Stimulated activated naive CD4-positive, alpha-beta T cell treated with Interleukin-2 at 50 U/mL for 16 hours (primary cell): ENCODE measurements at regions not wholly inside any gene's neighbourhood (a gene's known extent, or its start where the extent isn't known, plus 50 kb on each side); places are given as distances from the start of the nearest gene placed in this dataset.
"Not testable (repeated sequence)": the region's sequence is repeated elsewhere in the genome, so short reads cannot be mapped to it uniquely, and the experiment has no call there.

Experiments used
- DNase-seq: peaks from one replicate; lab custom pipeline; 2025; lab: John Stamatoyannopoulos, UW

DNA sequence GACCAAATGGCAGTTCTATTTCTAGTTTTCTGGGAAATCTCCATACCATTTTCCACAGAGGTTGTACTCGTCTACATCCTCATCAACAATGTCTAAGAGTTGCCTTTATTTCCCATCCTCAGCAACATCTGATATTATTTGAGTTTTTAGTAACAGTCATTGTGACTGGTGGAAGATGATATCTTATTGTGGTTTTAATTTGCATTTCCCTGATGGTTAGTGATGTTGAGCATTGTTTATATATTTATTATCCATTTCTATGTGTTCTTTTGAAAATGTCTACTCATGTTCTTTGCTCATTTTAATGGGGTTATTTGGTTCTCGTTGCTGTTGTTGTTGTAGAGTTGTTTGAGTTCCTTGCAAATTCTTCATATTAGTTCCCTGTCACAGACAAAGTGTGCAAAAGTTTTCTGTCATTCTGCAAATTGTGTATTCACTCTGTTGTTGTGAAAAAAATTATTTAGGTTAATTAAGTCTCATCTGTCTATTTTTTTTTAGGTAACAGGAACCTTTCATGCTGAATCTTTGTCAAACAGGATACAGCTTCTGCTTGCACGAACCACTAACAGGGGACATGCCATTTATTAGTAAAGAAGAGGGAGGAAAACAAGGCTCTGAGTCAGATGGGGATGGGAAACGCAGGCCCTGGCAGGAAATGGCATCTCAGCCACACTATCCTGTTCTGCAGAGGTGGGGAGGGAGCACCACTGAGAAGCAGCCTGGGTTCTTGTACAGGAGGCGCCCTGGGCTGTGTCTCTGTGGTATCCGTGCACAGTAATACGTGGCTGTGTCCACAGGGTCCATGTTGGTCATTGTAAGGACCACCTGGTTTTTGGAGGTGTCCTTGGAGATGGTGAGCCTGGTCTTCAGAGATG, 1196.7 kb downstream of the TMEM121 start:
- DNase-seq, result not testable (repeated sequence)

DNA sequence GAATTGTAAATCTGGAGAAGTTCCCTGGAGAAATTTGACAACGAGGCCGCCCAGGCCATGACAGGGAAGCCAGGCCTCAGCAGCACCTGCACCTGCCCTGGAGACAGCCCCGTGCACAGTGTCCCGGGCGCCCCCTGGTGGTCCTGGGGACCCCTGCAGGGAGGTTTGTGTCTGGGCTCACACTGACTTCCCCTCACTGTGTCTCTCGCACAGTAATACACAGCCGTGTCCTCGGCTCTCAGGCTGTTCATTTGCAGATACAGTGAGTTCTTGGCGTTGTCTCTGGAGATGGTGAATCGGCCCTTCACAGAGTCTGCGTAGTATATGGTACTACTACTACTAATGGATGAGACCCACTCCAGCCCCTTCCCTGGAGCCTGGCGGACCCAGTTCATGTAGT, 1201.6 kb downstream of the TMEM121 start:
- DNase-seq, result not testable (repeated sequence)

DNA sequence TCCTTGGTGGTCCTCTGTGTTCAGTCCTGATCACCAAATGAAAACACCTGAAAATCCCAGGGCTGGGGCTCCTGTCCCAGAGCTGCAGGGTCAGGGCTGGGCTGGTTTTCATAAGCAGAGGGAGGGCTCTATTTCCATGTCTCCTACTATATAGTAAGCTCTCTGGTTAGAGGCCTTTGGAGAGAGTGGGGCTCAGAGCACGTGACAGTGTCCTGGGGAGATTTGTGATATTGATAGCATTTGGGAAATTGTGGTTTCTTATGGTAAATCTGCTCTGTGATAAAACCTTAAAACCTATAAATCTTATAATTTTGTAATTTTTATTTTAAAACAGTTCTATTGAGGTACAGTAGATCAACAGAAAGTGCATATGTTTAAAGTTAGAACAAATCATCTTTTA, 1202.2 kb downstream of the TMEM121 start:
- DNase-seq, result no peak

DNA sequence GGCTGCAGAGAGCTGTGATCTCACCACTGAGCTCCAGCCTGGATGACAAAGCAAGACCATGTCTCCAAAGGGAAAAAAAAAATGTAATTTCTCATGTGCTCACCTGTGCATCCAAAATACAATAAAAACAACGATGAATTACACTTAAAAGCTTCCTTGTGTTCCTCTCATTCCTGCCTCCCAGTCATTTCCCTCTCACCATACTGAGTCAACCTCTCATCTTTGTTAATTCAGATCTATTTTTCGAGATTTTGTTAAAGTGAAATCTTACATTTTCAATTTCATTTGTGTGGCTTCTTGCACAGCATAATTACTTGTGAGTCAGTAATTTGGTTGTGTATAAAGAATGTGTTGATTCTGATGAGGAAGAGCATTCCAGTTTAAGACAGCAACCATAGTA, 1203.2 kb downstream of the TMEM121 start:
- no peak for DNase-seq

DNA sequence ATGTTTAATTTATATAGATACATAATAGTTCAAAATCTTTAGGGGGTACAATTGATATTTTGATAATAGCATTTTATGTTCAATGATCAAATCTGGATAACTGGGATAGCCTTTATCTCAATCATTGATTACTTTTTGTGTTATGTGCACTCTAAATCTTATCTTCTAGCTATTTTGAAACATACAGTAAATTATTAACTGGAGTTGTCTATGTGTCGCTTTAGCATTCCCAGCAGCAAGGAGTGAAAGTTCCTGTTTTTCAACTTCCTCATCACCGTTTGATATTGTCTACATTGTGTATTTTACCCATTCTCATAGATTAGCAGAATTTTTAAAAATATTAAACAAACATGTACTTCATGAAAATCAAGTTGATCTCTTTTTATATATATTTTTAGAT, 1207.4 kb downstream of the TMEM121 start:
- DNase-seq, result no peak

DNA sequence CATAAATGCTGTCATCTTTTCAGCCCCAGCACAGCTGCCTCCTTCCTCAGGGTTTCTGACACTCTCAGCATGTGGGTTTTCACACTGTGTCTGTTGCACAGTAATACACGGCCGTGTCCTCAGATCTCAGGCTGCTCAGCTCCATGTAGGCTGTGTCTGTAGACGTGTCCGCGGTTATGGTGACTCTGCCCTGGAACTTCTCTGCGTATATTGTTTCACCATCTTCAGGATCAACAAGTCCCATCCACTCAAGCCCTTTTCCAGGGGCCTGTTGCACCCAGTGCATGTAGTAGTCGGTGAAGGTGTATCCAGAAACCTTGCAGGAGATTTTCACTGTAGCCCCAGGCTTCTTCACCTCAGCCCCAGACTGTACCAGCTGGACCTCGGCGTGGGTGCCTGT, 1210.6 kb downstream of the TMEM121 start:
- no peak for DNase-seq

DNA sequence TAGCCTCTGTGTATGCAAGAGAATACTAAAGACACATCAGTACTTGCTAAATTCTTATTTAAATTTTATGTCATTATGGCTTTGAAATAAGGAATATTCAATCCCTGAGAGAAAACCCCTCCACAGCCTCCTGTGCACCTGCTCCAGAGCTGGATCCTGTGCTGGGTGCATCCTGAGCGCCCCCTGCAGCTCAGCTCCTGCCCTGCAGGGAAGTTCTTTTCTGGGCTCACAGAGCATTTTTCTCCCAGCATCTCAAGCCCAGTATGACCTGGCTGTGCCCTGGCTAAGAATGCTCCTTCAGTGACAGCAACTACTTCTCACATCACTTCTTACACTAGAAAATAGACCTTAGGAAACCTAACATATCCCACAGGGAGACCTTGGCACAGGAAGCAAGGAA, 1211.7 kb downstream of the TMEM121 start:
- no peak for DNase-seq

DNA sequence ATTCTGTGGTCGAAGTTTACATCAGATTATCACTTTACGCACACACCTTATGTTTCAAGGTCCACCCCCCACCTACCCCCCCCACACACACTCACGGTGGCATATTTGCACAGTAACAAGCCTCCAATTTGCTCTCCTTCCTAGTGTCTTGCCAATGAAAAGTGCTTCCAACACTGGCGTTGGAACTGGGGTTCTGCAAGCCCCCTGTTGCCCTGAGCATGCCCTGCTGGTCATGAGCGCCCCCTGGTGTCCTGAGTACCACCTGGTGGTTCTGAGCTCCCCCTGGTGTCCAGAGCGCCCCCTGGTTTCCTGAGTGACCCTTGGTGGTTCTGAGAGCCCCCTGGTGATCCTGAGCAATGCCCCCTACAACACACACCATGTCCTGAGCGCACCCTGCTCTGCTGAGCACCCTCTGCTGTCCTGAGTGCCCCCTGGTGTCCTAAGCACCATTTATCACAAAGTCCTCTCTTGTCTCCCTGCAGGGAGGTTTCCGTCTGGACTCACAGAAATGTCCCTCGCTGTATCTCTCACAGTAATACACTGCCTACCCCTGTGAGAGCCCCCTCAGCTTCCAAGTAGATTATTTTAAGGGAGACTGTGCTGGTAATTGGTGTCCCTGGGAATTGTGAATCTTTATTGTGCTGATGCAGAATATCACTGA, 1212.3 kb downstream of the TMEM121 start:
- DNase-seq, result not testable (repeated sequence)

DNA sequence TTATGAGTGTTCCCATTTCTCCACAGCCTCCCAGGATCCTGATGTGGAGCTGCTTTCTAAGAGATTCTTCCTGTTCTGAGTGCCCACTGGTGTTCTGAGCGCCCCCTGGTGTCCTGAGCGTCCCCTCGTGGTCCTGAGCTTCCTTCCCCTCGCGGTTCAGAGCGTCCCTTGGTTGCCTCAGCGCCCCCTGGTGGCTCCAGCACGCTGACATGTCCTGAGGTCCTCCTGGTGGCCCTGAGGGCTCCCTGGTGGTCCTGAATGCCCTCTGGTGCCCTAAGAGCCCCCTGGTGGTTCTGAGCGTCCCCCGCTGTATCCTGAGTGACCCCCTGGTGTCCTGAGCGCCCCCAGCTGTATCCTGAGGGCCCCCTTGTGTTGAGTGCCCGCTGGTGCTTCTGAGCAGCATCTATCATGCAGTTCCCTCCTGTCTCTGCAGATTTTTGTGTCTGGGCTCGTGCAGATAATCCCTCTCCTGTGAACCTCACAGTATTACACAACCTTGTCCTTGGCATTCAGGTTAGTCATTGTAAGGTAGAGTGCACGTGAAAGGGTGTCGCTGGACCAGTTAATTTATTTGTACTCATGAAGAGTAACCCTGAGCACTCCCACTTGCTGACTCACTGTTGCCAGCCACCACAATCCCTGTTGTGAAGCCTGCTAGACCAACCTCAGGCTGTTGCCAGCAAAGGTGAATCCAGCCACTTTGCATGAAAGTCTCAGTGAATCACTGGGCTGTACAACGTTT, 1214.9 kb downstream of the TMEM121 start:
- not testable (repeated sequence) for DNase-seq

DNA sequence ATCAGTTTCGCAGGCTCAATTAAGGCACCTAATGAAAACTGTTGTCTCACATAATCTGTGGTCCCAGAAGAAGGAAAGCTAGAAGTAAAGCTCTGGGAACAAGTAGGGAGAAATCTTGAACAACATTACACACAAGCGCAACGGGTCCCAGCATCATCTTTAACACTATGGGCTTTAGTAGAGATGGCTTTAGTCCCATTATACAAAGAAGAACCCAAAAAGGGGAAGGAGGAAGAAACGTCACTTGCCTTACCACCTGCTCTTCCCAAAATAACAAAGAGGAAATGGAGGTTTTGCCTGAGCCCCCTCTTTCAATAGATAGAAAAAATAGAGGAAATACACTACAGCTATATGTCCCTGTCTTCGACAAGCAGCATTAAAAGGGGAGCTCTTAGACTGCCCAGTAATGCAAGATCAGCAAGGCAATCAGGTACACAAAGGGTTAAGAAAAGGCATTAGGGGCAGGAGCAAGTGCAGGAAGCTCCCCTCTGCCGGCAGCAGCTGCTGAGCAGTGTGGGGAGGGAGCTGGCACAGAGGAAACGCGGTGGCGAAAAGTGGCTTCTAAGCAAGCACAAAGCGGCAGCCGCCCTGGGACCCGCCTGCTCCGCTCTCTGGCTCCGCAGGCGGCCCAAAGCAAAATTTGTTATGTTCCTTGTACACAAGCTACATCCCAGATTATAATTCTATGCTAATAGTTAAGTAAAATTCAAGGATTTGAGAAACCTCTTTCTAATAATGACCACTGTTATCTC, 1218.8 kb downstream of the TMEM121 start:
- DNase-seq, result not testable (repeated sequence)

DNA sequence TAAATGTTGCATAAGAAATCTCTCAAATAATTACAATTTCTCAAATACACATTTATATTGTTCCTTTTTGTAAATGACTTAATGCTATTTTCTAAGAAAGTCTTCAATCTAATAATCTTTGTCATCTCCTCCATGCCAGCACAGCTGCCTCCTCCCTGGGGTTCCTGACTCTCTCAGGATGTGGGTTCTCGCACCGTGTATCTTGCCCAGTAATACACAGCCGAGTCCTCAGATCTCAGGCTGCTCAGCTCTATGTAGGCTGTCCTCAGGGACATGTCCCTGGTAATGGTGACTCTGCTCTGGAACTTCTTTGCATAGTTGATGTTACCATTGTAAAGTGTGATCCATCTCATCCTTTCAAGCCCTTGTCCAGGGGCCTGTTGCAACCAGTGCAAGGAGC, 1223.7 kb downstream of the TMEM121 start:
- DNase-seq, result not testable (repeated sequence)

DNA sequence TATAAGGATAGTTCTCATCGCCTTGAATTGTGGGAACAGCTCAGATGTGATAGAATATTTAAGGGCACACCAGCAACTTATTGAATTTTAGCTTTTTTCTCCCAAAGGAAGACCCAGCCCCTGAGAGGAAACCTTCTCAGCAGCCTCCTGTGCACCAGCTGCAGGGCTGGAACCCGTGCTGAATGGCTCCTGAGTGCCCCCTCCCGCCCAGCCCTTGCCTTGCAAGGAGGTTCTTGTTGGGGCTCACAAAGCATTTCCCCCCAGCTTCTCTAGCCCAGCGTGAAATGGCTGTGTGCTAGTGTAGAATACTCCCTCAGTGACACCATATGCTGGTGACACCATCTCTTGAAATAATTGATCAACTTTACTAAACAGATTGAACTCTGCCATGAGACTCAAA, 1227.4 kb downstream of the TMEM121 start:
- DNase-seq, result not testable (repeated sequence)

DNA sequence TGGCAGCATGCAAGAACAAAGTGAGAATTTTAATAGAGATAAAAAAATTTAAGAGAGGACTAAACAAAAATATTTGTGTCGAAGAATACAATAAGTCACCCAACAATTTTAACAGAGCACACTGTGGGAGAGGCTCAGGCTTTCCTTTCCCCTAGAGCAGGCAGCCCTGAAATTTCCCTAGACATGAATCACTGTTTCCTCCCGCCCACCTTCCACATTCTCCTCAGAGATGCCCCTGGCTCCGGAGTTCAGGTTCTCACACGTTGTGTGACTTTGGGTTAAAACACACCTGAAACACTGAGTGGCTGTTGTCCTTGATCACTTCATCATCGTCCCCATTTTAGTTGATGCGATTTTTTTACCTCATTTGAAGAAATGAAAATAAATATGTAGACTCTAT, 1231.1 kb downstream of the TMEM121 start:
- DNase-seq, result not testable (repeated sequence)

DNA sequence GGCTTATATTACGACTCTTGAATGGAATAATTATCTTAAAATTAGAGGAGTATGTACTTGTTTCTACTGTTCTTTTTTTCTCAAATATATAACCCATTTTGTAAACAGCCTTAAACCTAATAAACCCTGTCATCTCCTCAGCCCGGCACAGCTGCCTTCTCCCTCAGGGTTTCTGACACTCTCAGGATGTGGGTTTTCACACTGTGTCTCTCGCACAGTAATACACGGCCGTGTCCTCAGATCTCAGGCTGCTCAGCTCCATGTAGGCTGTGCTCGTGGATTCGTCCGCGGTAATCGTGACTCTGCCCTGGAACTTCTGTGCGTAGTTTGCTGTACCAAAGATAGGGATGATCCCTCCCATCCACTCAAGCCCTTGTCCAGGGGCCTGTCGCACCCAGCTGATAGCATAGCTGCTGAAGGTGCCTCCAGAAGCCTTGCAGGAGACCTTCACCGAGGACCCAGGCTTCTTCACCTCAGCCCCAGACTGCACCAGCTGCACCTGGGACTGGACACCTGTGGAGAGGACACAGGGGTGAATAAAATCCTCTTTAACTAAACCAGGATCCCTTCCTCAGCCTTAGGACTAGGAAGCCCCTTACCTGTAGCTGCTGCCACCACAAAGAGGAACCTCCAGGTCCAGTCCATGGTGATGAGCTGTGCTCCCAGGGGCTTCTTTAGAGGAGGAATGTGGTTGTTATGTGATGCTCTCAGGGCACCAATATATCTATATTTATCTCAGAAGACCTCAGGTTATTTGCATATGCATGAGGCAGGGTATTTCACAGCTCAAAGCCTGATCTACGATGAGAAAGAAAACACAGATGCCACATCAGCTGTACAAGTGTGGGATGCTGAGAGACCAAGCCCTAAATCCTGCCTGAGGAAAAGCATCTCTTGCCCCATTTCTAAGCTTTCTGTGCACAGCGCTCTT, 1235.8 kb downstream of the TMEM121 start:
- DNase-seq, result not testable (repeated sequence)

DNA sequence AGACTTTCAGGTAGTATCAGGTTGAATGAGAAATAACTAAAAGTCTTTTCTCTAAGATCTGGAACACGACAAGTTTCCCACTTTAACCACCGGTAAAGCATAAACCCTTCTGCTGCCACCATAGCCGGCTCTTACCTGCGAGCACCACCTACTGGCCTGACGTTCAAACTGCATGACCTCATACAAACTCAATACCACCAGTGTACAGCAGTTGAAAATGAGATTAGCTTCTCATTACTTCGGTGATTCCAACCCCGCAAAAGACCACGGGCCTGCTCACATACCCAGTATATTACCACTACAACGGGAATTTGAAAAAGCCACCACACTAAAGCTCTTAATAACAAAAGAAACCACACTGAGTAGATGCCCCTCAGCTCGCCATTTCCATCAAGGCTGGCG, 1238.6 kb downstream of the TMEM121 start:
- DNase-seq, result not testable (repeated sequence)

DNA sequence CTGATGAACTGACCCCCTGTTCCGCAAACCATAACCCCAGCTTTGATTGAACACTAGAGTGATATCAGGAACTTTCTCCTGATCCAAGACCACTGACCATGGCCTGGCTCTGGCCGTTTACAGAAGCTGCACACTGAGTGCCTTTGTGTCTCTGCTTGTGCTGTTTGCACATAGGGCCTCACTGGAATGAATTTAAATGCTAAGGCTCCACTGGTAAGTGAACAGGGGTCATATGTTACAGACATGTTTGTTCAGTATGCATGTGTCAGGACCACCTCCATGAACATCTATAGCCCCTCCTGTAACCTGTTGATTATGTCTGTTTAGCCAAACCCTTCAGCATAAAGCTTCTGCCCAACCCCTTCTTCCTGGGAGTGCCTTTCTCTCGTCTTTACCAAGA, 1239.8 kb downstream of the TMEM121 start:
- no peak for DNase-seq

DNA sequence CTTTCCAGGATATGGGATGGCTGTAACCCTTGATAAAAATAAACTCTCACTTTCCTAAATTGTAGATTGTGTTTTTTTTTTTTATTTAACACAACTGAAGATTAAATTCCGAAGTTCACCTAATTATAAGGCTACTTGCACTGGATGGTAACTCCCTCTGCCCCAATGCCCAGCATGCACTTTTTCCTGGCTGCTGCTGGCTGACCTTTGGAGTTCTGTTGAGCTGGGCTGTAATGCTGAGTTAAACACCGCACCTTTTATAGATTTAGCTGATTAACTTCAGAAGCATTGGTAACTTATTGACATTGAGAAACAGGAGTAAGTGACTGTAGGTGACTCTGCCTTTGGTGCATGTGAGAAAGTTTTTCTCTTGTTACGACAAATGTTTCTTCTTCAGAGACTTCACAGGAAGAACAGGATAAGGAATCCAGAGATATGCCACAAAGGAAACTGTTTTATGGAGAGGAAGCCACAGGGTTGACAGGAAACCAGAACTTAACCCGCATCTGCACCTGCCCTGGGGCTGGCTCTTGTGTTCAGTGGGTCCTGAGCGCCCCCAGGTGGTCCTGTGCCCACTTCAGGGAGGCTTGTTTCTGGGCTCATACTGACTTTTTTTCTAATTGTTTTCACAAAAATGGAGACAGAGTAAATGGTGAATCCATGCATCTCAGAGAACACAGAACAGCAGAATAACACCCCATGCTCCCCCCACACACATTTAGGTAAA, 1240.3 kb downstream of the TMEM121 start:
- DNase-seq, result not testable (repeated sequence)

DNA sequence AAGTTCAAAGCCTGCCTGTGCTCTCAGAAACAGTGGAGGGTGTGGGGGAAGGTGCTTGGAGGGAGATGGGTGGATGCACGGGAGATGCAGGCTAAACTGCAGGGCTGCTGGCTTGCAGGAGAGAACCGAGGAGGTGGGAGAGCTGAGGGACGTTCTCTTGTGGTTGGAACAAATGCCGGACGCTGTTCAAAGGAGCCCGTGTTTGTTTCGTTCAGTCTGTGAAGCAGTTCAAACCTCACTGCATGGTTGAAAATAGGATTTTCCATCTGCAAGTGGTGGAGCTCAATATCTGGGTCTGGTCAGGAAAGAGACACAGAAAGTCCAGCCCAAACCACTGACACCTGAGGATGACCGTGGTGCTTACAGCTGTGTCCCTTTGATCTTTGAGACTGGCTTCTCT, 1241.8 kb downstream of the TMEM121 start:
- not testable (repeated sequence) for DNase-seq

DNA sequence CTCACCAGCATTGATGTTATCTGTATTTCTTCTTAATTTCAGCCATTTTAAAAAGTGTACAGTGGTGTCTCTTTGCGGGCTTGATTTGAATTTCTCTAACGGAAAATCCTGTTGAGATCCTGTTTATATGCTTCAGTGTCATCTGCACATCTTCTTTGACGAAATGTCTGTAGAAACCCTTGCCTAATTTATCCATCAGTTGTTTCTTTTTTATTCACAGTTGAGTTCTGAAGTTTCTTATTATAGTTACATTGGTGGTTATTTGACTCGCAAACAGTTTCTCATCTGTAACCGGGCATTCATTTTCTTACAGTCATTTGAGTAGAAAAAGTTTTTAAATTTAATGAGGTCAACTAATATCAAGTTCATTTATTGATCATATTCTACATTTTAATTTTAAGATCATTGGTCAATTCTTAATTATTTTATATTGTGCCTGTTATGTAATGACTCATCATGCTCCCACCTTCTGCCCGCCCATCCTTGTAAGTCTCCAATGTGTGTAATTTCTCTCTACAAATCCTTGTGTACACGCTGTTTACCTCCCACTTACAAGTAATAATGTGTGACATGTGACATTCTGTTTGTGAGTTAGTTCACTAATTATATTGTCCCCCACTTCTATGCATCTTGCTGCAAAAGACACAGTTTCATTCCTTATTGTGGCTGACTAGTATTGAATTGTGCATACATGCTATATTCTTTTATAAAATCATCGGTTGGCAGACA, 1242.8 kb downstream of the TMEM121 start:
- not testable (repeated sequence) for DNase-seq
